ENCODE measurements at regions not wholly inside any gene's neighbourhood (a gene's known extent, or its start where the extent isn't known, plus 50 kb on each side); places are given as distances from the start of the nearest gene placed in this dataset.

GRCh38 chr2:14909795-14910194 is 277.3 kb downstream of the LRATD1 start:
- TF ChIP-seq BACH2 (CRISPR knock-in tag; IDR thresholded peaks at IDR 0.05; ENCODE audit: borderline replicate concordance) (no peak), PATZ1 (CRISPR knock-in tag; IDR thresholded peaks at IDR 0.05; ENCODE audit: borderline replicate concordance) (no peak), OSR1 (CRISPR knock-in tag; IDR thresholded peaks at IDR 0.05) (no peak), CREB5 (CRISPR knock-in tag; IDR thresholded peaks at IDR 0.05; ENCODE audit: low read depth) (no peak), ISL1 (CRISPR knock-in tag; IDR thresholded peaks at IDR 0.05) (no peak), ZNF565 (CRISPR knock-in tag; conservative IDR thresholded peaks at IDR 0.05; ENCODE audit: low read depth) (no peak), PPARA (CRISPR knock-in tag; IDR thresholded peaks at IDR 0.05; ENCODE audit: borderline replicate concordance) (no peak), POU6F1 (CRISPR knock-in tag; IDR thresholded peaks at IDR 0.05; ENCODE audit: borderline replicate concordance, low read depth) (no peak), CSDC2 (CRISPR knock-in tag; IDR thresholded peaks at IDR 0.05) (no peak), GLIS3 (CRISPR knock-in tag; IDR thresholded peaks at IDR 0.05) (no peak), ZC3H10 (CRISPR knock-in tag; IDR thresholded peaks at IDR 0.05) (no peak), TOX (CRISPR knock-in tag; IDR thresholded peaks at IDR 0.05; ENCODE audit: borderline replicate concordance) (no peak), ZNF70 (CRISPR knock-in tag; IDR thresholded peaks at IDR 0.05) (no peak), CSRNP3 (CRISPR knock-in tag; IDR thresholded peaks at IDR 0.05) (no peak), ZFP30 (CRISPR knock-in tag; IDR thresholded peaks at IDR 0.05) (no peak), ZNF8 (CRISPR knock-in tag; IDR thresholded peaks at IDR 0.05) (0 out of 2 replicates have a peak, but pooled peaks have one; percentile 41), ESRRG (CRISPR knock-in tag; IDR thresholded peaks at IDR 0.05) (no peak), TCF4 (CRISPR knock-in tag; IDR thresholded peaks at IDR 0.05; ENCODE audit: borderline replicate concordance) (peak; percentile 92), SNAI2 (CRISPR knock-in tag; IDR thresholded peaks at IDR 0.05) (0 out of 2 replicates have a peak, but pooled peaks have one; percentile 17), RARB (CRISPR knock-in tag; IDR thresholded peaks at IDR 0.05) (no peak), ARNTL (CRISPR knock-in tag; IDR thresholded peaks at IDR 0.05; ENCODE audit: borderline replicate concordance, low read depth) (no peak), ZFP3 (CRISPR knock-in tag; IDR thresholded peaks at IDR 0.05) (no peak), TSHZ2 (CRISPR knock-in tag; IDR thresholded peaks at IDR 0.05) (0 out of 2 replicates have a peak, but pooled peaks have one; percentile 43)
- ATAC-seq, result no peak; the same call in 2 of the 3 replicates

GRCh38 chr2:14910654-14911053 is 278.1 kb downstream of the LRATD1 start:
- ATAC-seq, result no peak
- no peak for TF ChIP-seq ZNF565 (CRISPR knock-in tag; conservative IDR thresholded peaks at IDR 0.05; ENCODE audit: low read depth)
- TF ChIP-seq TCF4 (CRISPR knock-in tag; IDR thresholded peaks at IDR 0.05; ENCODE audit: borderline replicate concordance), result no peak
- TF ChIP-seq ESRRG (CRISPR knock-in tag; IDR thresholded peaks at IDR 0.05), result no peak
- no peak for TF ChIP-seq ZC3H10 (CRISPR knock-in tag; IDR thresholded peaks at IDR 0.05)
